Breast epithelium (tissue), 4 donors: ENCODE measurements at regions not wholly inside any gene's neighbourhood (a gene's known extent, or its start where the extent isn't known, plus 50 kb on each side); places are given as distances from the start of the nearest gene placed in this dataset.
A peak's percentile ranks its signal among the peaks of the same experiment; 100 is the strongest.

Experiments
- DNase-seq, 2 donors: peaks; one replicate each; pipeline ENCODE4 v3.0.0-alpha.2; 2019; ENCODE audit warnings: low spot score in 2 of 2
- H3K27ac ChIP-seq, 2 donors: fragments of 200-600 bp; sonication (generic) in 1 of 2; one replicate each; pipeline ENCODE4 v1.5.1; 2016 to 2019; ENCODE audit warnings: mild to moderate bottlenecking in 1 of 2
- H3K27me3 ChIP-seq, 2 donors: fragments of 200-600 bp; sonication (generic) in 1 of 2; one replicate each; pipeline versions ENCODE4 v1.5.1 to v1.6.0; 2017 to 2019; ENCODE audit warnings: control low read depth in 1 of 2, mild to moderate bottlenecking in 1 of 2
- H3K36me3 ChIP-seq: fragments of 200-600 bp; one replicate; pipeline ENCODE4 v1.5.1; 2019
- H3K4me1 ChIP-seq, 2 donors: fragments of 200-600 bp; sonication (generic); one replicate each; pipeline ENCODE4 v1.5.1; 2016 to 2019; ENCODE audit warnings: control low read depth in 1 of 2
- H3K4me3 ChIP-seq, 3 donors: fragments of 200-600 bp; sonication (generic); 1 replicate in 2 of 3; 2 replicates in 1 of 3; pipeline ENCODE4 v1.5.1; 2016 to 2019; ENCODE audit warnings: mild to moderate bottlenecking in 3 of 3, moderate library complexity in 2 of 3
- H3K9me3 ChIP-seq, 2 donors: fragments of 200-600 bp; sonication (generic) in 1 of 2; one replicate each; pipeline ENCODE4 v1.5.1; 2016 to 2019; ENCODE audit warnings: control low read depth in 1 of 2
- CTCF ChIP-seq, 3 donors: fragments of 450-650 bp; IDR thresholded peaks; one replicate each; pipeline ENCODE4 v1.5.1; 2016 to 2017; ENCODE audit warnings: antibody characterized with exemption in 3 of 3, mild to moderate bottlenecking in 3 of 3, moderate library complexity in 3 of 3
- POLR2A ChIP-seq: fragments of 450-650 bp; IDR thresholded peaks from one replicate; pipeline ENCODE4 v1.6.1; 2016; ENCODE audit warnings: antibody characterized with exemption, mild to moderate bottlenecking, moderate library complexity
- POLR2AphosphoS5 ChIP-seq, 3 donors: sonication (generic); formaldehyde crosslinking; IDR thresholded peaks; one replicate each; pipeline ENCODE4 v1.6.1; 2017; ENCODE audit warnings: antibody characterized with exemption in 3 of 3
- intact Hi-C: fragments of 100-400 bp; cut with DNase I; formaldehyde crosslinking; loops from one replicate; pipeline ENCODE4 v1.15.1; 2023; ENCODE audit warnings: low total_unique reads

GRCh38 chr9:675697-676370 is 165.7 kb upstream of the DMRT1 start:
- Histone ChIP-seq H3K9me3 (no peaks in the 10 kb centered on the region), H3K27ac (peak overlapping the region; percentile 12 to 15), H3K4me1 (no peaks in the 10 kb centered on the region), H3K4me3 (no peak overlapping the region), H3K27me3 (no peaks in the 10 kb centered on the region), H3K36me3 (no peaks in the 10 kb centered on the region)
- intact Hi-C loops = no loop called here
- no peak for DNase-seq
- TF ChIP-seq POLR2A (no peak), POLR2AphosphoS5 (IDR thresholded peaks at IDR 0.05) (no peak), CTCF (IDR thresholded peaks at IDR 0.05) (no peak)

- Histone ChIP-seq H3K27ac (peak overlapping the region; percentile 74 to 83), H3K4me1 (no peaks in the 10 kb centered on the region), H3K4me3 (peak overlapping the region; percentile 38 to 59 (median 43)), H3K27me3 (no peaks in the 10 kb centered on the region), H3K9me3 (no peaks in the 10 kb centered on the region), H3K36me3 (no peaks in the 10 kb centered on the region)
- intact Hi-C loops = no loop called here
- no peak for TF ChIP-seq POLR2A
- TF ChIP-seq CTCF (IDR thresholded peaks at IDR 0.05) = no peak
- no peak for TF ChIP-seq POLR2AphosphoS5 (IDR thresholded peaks at IDR 0.05)
- DNase-seq = no peak
Observed at GRCh38 chr9:676780-677438, 164.6 kb upstream of the DMRT1 start.

- Histone ChIP-seq H3K4me3 (peak overlapping the region; percentile 38 to 59 (median 43)), H3K27ac (peak overlapping the region; percentile 74 to 83), H3K4me1 (no peaks in the 10 kb centered on the region), H3K36me3 (no peaks in the 10 kb centered on the region), H3K9me3 (no peaks in the 10 kb centered on the region), H3K27me3 (no peaks in the 10 kb centered on the region)
- TF ChIP-seq POLR2AphosphoS5 (IDR thresholded peaks at IDR 0.05) (peak in 1 of 3 donors; percentile 41), POLR2A (no peak), CTCF (IDR thresholded peaks at IDR 0.05) (no peak)
- no peak for DNase-seq
- intact Hi-C loops = no loop called here
Observed at GRCh38 chr9:677461-678097, 163.9 kb upstream of the DMRT1 start.

- peak overlapping the region; percentile 74 to 83 for H3K27ac ChIP-seq
- H3K27me3 ChIP-seq = no peaks in the 10 kb centered on the region
- H3K9me3 ChIP-seq = no peaks in the 10 kb centered on the region
- intact Hi-C loops = no loop called here
- H3K4me1 ChIP-seq = no peaks in the 10 kb centered on the region
- no peak for DNase-seq
- H3K36me3 ChIP-seq = no peaks in the 10 kb centered on the region
- TF ChIP-seq POLR2A (no peak), CTCF (IDR thresholded peaks at IDR 0.05) (no peak), POLR2AphosphoS5 (IDR thresholded peaks at IDR 0.05) (no peak)
- H3K4me3 ChIP-seq = no peak overlapping the region
Observed at GRCh38 chr9:678897-679296, 162.6 kb upstream of the DMRT1 start.

- TF ChIP-seq CTCF (IDR thresholded peaks at IDR 0.05) (no peak), POLR2AphosphoS5 (IDR thresholded peaks at IDR 0.05) (no peak)
- Histone ChIP-seq H3K4me3 (no peak overlapping the region), H3K9me3 (no peaks in the 10 kb centered on the region), H3K27me3 (no peaks in the 10 kb centered on the region), H3K27ac (peak overlapping the region in 1 of 2 donors; percentile 83), H3K4me1 (no peaks in the 10 kb centered on the region), H3K36me3 (no peaks in the 10 kb centered on the region)
- intact Hi-C loops = no loop called here
- no peak for DNase-seq
Observed at GRCh38 chr9:679462-679861, 162.0 kb upstream of the DMRT1 start.
